Transverse colon (tissue), 4 donors: ENCODE measurements at regions not wholly inside any gene's neighbourhood (a gene's known extent, or its start where the extent isn't known, plus 50 kb on each side); places are given as distances from the start of the nearest gene placed in this dataset.

ENCODE experiments used
- CTCF ChIP-seq, 5 experiments: fragments of 200-600 bp in 3 of 5; fragments of 450-650 bp in 2 of 5; sonication (generic) in 3 of 5; IDR thresholded peaks; 1 replicate in 2 of 5; 2 replicates in 3 of 5; pipeline ENCODE4 v1.5.1; 2016 to 2017; ENCODE audit warnings: antibody characterized with exemption in 5 of 5, inconsistent platforms in 3 of 5, mild to moderate bottlenecking in 2 of 5, moderate library complexity in 1 of 5
- POLR2AphosphoS5 ChIP-seq, 3 donors: sonication (generic); formaldehyde crosslinking; IDR thresholded peaks; one replicate each; pipeline ENCODE4 v1.6.1; 2016; ENCODE audit warnings: antibody characterized with exemption in 3 of 3

- TF ChIP-seq CTCF (IDR thresholded peaks at IDR 0.05) (no peak), POLR2AphosphoS5 (IDR thresholded peaks at IDR 0.05) (no peak)
Measured at GRCh38 chr5:24005384-24005783, 498.0 kb downstream of the PRDM9 start.
